Activated B cell treated with CpG ODN at 0.5 μM for 24 hours (primary cell): ENCODE measurements at regions not wholly inside any gene's neighbourhood (a gene's known extent, or its start where the extent isn't known, plus 50 kb on each side); places are given as distances from the start of the nearest gene placed in this dataset.

Experiments
- ATAC-seq: fragments of 200-7000 bp; cut with Tn5 transposase; one replicate; pipeline ENCODE4 v1.10.0; 2021; ENCODE audit warnings: low read depth, mild to moderate bottlenecking, moderate library complexity
- CTCF ChIA-PET: fragments of 350-600 bp; sonication (Branson Sonifier 250); formaldehyde crosslinking; loops from one replicate; lab custom pipeline; 2021; ENCODE audit warnings: antibody characterized with exemption; lab: Charles Lee
- POLR2A ChIA-PET: fragments of 350-600 bp; sonication (Branson Sonifier 250); formaldehyde crosslinking; loops from one replicate; lab custom pipeline; 2021; ENCODE audit warnings: antibody characterized with exemption; lab: Charles Lee
- DNase-seq: peaks from one replicate; pipeline ENCODE4 v3.0.0; 2022
- H3K27ac Mint-ChIP-seq: one replicate; pipeline ENCODE4 v1.8.0; 2020; ENCODE audit warnings: mixed read lengths
- H3K27me3 Mint-ChIP-seq: one replicate; pipeline ENCODE4 v1.8.0; 2021; ENCODE audit warnings: mixed read lengths
- H3K36me3 Mint-ChIP-seq: one replicate; pipeline ENCODE4 v1.8.0; 2021; ENCODE audit warnings: low read depth, mixed read lengths
- H3K4me1 Mint-ChIP-seq: one replicate; pipeline ENCODE4 v1.8.0; 2021; ENCODE audit warnings: mixed read lengths
- H3K4me3 Mint-ChIP-seq: one replicate; pipeline ENCODE4 v1.8.0; 2020; ENCODE audit warnings: mild to moderate bottlenecking, mixed read lengths
- H3K9me3 Mint-ChIP-seq: one replicate; pipeline ENCODE4 v1.8.0; 2020; ENCODE audit warnings: mixed read lengths
- intact Hi-C: fragments of 100-400 bp; cut with micrococcal nuclease; formaldehyde crosslinking; loops from one replicate; pipeline ENCODE4 v1.15.1; 2024
- TF ChIP-seq, protein P1 (sequence below): fragments of 200-600 bp; IDR thresholded peaks from one replicate; pipeline ENCODE4 v1.8.0; 2022; ENCODE audit warnings: antibody characterized with exemption, mild to moderate bottlenecking

GRCh38 chr3:80159990-80160506 is 392.2 kb upstream of the ROBO1 start:
- no peak overlapping the region for H3K4me3 Mint-ChIP-seq
- ATAC-seq (no peak), DNase-seq (no peak)
- intact Hi-C loops: no loop called here
- no peaks in the 10 kb centered on the region for H3K27me3 Mint-ChIP-seq
- CTCF ChIA-PET: no interaction called here
- TF ChIP-seq, protein P1, sequence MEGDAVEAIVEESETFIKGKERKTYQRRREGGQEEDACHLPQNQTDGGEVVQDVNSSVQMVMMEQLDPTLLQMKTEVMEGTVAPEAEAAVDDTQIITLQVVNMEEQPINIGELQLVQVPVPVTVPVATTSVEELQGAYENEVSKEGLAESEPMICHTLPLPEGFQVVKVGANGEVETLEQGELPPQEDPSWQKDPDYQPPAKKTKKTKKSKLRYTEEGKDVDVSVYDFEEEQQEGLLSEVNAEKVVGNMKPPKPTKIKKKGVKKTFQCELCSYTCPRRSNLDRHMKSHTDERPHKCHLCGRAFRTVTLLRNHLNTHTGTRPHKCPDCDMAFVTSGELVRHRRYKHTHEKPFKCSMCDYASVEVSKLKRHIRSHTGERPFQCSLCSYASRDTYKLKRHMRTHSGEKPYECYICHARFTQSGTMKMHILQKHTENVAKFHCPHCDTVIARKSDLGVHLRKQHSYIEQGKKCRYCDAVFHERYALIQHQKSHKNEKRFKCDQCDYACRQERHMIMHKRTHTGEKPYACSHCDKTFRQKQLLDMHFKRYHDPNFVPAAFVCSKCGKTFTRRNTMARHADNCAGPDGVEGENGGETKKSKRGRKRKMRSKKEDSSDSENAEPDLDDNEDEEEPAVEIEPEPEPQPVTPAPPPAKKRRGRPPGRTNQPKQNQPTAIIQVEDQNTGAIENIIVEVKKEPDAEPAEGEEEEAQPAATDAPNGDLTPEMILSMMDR: no peak
- POLR2A ChIA-PET: no interaction called here
- peaks cover 4% of the 10 kb centered on the region for H3K9me3 Mint-ChIP-seq
- no peaks in the 10 kb centered on the region for H3K4me1 Mint-ChIP-seq
- no peaks in the 10 kb centered on the region for H3K36me3 Mint-ChIP-seq
- H3K27ac Mint-ChIP-seq: no peak overlapping the region

- DNase-seq: no peak
- TF ChIP-seq, protein P1: no peak
- no peaks in the 10 kb centered on the region for H3K4me1 Mint-ChIP-seq
- peaks cover 5% of the 10 kb centered on the region for H3K9me3 Mint-ChIP-seq
- ATAC-seq: no peak
- intact Hi-C loops: no loop called here
- H3K36me3 Mint-ChIP-seq: no peaks in the 10 kb centered on the region
- H3K27ac Mint-ChIP-seq: no peak overlapping the region
- ChIA-PET CTCF (no interaction called here), POLR2A (no interaction called here)
- H3K4me3 Mint-ChIP-seq: no peak overlapping the region
- no peaks in the 10 kb centered on the region for H3K27me3 Mint-ChIP-seq
Measured at GRCh38 chr3:80158332-80158731, 390.5 kb upstream of the ROBO1 start.

GRCh38 chr3:80157546-80157945 is 389.7 kb upstream of the ROBO1 start:
- Mint-ChIP-seq H3K36me3 (no peaks in the 10 kb centered on the region), H3K9me3 (peaks cover 5% of the 10 kb centered on the region), H3K4me1 (no peaks in the 10 kb centered on the region), H3K27me3 (no peaks in the 10 kb centered on the region), H3K4me3 (no peak overlapping the region), H3K27ac (no peak overlapping the region)
- no peak for ATAC-seq
- intact Hi-C loops: no loop called here
- TF ChIP-seq, protein P1: no peak
- no peak for DNase-seq
- CTCF ChIA-PET: no interaction called here
- POLR2A ChIA-PET: no interaction called here

GRCh38 chr3:80152692-80153091 is 384.9 kb upstream of the ROBO1 start:
- POLR2A ChIA-PET: no interaction called here
- TF ChIP-seq, protein P1: no peak
- no peaks in the 10 kb centered on the region for H3K4me1 Mint-ChIP-seq
- intact Hi-C loops: no loop called here
- CTCF ChIA-PET: no interaction called here
- no peak overlapping the region for H3K4me3 Mint-ChIP-seq
- DNase-seq (no peak), ATAC-seq (no peak)
- peaks cover 17% of the 10 kb centered on the region for H3K9me3 Mint-ChIP-seq
- no peaks in the 10 kb centered on the region for H3K27me3 Mint-ChIP-seq
- no peak overlapping the region for H3K27ac Mint-ChIP-seq
- no peaks in the 10 kb centered on the region for H3K36me3 Mint-ChIP-seq

DNA sequence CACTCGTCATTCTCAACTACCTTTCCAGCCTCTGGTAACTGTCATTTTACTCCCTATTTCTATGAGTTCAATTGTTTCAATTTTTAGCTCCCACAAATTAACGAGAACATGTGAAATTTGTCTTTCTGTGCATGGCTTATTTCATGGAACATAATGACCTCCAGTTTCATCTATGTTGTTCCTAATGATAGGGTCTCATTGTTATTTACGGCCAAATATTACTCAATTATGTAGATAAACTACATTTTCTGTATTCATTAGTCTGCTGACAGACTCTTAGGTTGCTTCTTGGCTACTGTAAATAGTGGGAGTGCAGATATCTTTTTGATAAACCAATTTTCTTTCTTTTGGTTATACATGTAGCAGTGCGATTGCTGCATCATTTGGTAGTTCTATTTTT is 374.9 kb upstream of the ROBO1 start:
- POLR2A ChIA-PET: no interaction called here
- no peaks in the 10 kb centered on the region for H3K36me3 Mint-ChIP-seq
- no peak for ATAC-seq
- TF ChIP-seq, protein P1: no peak
- H3K4me3 Mint-ChIP-seq: no peak overlapping the region
- H3K4me1 Mint-ChIP-seq: no peaks in the 10 kb centered on the region
- H3K27ac Mint-ChIP-seq: no peak overlapping the region
- no peak for DNase-seq
- CTCF ChIA-PET: no interaction called here
- intact Hi-C loops: no loop called here
- H3K9me3 Mint-ChIP-seq: peaks cover 12% of the 10 kb centered on the region
- no peaks in the 10 kb centered on the region for H3K27me3 Mint-ChIP-seq
